HG03432 (cell line): ENCODE measurements at regions not wholly inside any gene's neighbourhood (a gene's known extent, or its start where the extent isn't known, plus 50 kb on each side); places are given as distances from the start of the nearest gene placed in this dataset.
"Not testable (repeated sequence)": the region's sequence is repeated elsewhere in the genome, so short reads cannot be mapped to it uniquely, and the experiment has no call there.

Experiments used
- ATAC-seq: cut with Tn5 transposase; IDR thresholded peaks from one replicate; pipeline ENCODE4 v1.9.1; 2021; ENCODE audit warnings: mild to moderate bottlenecking, moderate library complexity; ENCODE audit not compliant: unreplicated experiment

- ATAC-seq = no peak
Observed at GRCh38 chr13:84645196-84646012, 763.1 kb upstream of the SLITRK1 start.

GRCh38 chr13:84641491-84641890, 759.2 kb upstream of the SLITRK1 start:
- ATAC-seq = no peak

GRCh38 chr13:84640691-84641090, 758.4 kb upstream of the SLITRK1 start:
- no peak for ATAC-seq

DNA sequence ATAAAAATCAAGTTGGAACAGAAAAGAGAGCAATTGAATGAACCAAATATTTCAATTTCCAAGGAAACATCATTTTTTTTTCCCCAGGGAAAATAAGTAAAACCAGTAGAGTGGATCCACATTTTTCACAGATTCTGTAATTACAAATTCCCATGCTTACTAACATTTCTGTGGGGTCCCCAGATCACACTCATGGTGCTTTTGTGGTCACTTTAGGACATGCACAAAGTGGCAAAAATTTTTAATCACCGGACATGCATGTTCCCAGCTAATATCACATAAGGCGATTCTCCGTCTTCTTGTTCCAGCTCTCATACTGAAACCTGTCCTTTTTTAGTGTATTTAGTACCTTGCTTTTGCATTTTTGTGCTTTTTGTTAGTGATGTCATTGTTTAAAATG, 748.2 kb upstream of the SLITRK1 start:
- no peak for ATAC-seq

- ATAC-seq = no peak
Observed at GRCh38 chr13:84616864-84617263, 734.6 kb upstream of the SLITRK1 start.

- no peak for ATAC-seq
Observed at GRCh38 chr13:84609716-84610115, 727.4 kb upstream of the SLITRK1 start.

GRCh38 chr13:84607261-84608013, 725.2 kb upstream of the SLITRK1 start:
- ATAC-seq = no peak

GRCh38 chr13:84606616-84607015, 724.3 kb upstream of the SLITRK1 start:
- no peak for ATAC-seq

DNA sequence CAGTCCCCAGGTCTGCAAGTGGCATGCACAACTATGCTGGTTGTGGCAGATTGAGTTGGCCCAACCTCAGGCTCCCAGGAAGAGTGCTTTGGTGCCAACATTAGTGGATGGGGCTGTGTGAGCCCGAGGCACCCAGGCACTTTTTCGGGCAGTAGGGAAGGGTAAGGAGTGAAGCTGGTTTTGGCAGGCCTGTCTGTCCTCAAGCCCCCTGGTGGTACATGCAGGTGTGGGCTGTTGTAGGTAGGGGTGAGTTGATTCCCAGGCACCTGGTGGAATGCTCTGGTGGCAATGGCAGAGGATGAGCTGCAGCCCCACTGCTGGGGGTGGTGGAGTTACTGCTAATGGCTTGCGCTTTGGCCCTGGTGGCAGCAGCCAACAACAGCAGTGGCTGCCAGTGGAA, 723.7 kb upstream of the SLITRK1 start:
- no peak for ATAC-seq

DNA sequence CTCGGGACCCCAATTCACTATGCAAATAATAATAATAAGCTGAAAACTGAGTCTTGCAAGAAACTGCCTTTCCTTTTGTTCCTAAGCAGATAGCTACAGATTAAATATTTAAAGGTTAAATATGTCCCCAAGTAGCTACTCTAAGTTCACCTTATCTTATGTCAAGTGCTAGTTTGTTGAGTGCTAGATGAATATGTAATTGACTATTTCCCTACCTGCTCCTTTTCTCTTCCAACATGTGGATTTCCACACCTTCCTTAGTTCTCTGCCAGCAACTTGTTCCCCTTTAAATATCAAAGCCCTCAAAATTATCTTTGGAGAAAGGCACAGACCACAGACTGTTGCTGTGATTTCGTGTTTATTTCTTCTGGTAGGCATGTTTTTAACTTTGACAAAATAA, 709.2 kb upstream of the SLITRK1 start:
- ATAC-seq = no peak

- no peak for ATAC-seq
Observed at GRCh38 chr13:84590663-84591062, 708.4 kb upstream of the SLITRK1 start.

DNA sequence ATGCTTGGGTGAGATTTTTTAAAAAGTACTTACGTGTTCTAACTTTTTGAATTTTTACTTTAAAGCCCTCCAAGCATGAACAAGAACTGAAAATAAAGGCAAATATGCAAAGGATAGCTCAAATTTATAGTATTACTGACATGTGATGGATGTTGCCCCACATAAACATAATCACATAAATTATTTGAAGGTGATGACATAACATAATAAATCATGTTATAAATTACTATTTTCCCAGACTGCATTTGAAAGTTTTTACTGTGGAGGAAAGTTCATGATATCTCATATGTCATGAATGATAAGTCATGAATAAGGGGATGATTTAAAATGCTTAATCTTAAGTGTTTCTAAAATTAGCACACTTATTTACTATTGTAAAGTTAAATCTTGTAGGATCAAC, 705.7 kb upstream of the SLITRK1 start:
- no peak for ATAC-seq

- ATAC-seq = not testable (repeated sequence)
Observed at GRCh38 chr13:84579901-84580300, 697.6 kb upstream of the SLITRK1 start.

DNA sequence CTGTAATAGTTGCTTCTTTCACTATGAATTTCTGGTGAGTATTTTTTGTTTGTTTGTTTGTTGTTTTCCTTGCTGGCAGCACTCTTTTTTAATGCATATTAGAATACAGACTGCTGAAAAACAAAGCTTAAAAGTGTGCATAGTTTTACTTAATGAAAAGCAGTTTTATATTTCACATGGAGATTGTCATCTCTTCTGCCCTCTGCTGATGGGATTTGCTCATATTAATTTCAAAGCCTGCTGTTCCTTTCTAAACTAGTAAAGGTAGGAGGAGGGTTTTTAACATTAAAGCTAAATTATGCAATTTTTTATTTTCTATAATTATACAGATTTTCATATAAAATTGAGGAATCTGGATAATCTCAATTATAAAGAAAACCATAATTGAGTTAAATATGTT, 692.6 kb upstream of the SLITRK1 start:
- no peak for ATAC-seq

DNA sequence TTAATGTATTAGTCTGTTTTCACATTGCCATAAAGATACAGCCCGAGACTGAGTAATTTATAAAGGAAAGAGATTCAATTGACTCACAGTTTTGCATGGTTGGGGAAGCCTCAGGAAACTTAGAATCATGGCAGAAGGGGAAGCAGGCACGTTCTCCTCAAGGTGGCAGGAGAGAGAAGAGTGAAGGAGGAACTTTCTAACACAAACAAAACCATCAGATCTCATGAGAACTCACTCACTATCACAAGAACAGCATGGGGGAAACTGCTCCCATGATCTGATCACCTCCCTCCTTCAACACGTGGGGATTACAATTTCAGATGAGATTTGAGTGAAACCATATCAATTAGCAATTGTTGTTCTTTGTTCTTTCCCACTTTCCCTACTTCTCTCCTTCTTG, 689.0 kb upstream of the SLITRK1 start:
- ATAC-seq = no peak

DNA sequence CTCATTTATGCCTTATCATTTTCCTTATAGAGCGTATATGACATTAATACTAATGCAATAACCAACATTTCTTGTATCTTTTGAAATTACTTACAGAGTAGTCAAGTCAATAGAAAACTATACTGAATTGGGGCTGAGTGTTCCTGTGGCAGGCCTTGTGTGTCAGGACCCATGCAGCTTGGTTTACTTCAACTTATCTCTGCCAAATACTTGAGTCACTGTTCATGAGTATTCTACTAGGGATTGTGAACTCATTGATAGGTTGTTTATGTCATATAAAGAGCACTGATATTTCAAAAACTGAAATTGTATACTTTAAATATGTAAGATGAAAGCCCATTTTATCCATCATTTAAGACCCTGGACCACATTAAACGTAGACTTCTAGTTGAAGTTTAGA, 688.6 kb upstream of the SLITRK1 start:
- ATAC-seq = no peak

GRCh38 chr13:84569366-84569765, 687.1 kb upstream of the SLITRK1 start:
- no peak for ATAC-seq

DNA sequence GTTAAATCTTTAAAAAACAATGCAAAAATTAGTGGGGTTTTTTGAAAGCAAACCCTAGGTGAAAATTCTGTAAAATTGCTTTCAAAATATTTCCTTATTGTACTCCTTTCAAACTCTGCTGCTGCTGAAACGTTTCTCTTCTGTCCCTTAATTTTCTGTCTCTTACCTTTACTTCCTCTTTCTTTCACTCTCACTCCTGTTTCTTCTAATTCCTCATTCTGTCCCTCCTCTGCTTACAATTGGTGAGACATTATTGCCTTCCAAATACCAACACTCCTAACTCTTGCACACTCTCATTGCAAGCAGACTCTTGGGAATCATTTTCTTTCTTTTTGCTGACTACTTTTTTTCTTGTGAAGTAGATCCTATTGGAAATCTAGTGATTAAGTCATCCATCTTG, 685.6 kb upstream of the SLITRK1 start:
- no peak for ATAC-seq

DNA sequence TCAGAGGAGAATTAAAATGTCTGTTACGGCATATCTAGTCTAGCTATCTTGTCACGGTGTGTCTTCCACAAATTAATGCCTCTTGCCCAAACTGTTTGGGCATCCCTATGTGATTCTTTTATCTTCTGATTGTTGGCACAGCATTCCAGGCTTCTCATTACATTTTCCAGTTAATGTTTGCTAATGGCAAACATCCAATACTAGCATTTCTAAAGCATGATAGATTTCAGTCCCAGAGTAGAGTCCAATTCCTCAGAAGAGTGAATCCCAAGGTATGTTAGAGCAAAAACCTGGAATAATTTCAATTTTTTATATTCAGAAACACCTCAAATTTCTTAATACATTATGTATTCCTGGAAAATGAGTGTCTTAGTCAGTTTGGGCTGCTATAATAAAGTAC, 684.5 kb upstream of the SLITRK1 start:
- ATAC-seq = no peak

- ATAC-seq = no peak
Observed at GRCh38 chr13:84563611-84564010, 681.3 kb upstream of the SLITRK1 start.

GRCh38 chr13:84553227-84553626, 671.0 kb upstream of the SLITRK1 start:
- no peak for ATAC-seq

- ATAC-seq = no peak
Observed at GRCh38 chr13:84543962-84544361, 661.7 kb upstream of the SLITRK1 start.
